HG03469 (cell line): ENCODE measurements at regions not wholly inside any gene's neighbourhood (a gene's known extent, or its start where the extent isn't known, plus 50 kb on each side); places are given as distances from the start of the nearest gene placed in this dataset.

ENCODE experiments used
- ATAC-seq: cut with Tn5 transposase; IDR thresholded peaks from one replicate; pipeline ENCODE4 v1.9.1; 2021; ENCODE audit warnings: mild to moderate bottlenecking, moderate library complexity, moderate number of reproducible peaks; ENCODE audit not compliant: unreplicated experiment

GRCh38 chr14:41973178-41973577 lies 366.5 kb downstream of the LRFN5 start:
- ATAC-seq: no peak

DNA sequence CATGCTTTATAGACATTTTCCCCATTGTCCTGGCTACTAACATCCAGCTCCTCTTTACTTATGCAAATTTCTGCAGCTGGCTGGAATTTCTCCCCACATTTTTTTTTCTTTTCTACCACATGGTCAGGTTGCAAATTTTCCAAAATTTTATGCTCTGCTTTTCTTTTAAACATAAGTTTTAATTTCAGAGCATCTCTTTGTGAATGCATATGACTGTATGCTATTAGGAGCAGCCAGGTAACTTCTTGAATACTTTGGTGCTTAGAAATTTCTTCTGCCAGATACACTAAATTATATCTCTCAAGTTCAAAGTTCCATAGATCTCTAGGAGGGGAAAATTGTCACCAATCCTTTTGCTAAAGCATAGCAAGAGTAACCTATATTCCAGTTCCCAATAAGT lies 365.9 kb downstream of the LRFN5 start:
- ATAC-seq: no peak

DNA sequence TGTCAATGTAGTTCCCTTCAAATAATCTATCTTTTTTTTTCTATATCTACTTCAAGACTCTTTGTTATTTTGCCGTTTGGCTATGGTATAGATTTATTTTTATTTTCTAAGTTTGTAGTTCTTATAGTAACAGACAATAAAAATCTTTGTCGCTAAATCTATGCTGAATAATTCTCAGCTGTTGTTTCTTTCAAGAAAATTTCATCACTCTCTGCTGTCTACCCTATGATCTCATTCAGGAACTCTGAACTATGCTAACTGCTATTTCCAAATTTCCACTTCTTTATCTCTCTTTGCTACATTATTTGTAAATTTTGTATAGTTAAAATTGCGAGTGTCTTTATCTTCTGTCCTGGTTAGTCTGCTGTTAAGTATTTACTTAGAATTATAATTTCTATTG lies 353.6 kb downstream of the LRFN5 start:
- ATAC-seq: no peak

DNA sequence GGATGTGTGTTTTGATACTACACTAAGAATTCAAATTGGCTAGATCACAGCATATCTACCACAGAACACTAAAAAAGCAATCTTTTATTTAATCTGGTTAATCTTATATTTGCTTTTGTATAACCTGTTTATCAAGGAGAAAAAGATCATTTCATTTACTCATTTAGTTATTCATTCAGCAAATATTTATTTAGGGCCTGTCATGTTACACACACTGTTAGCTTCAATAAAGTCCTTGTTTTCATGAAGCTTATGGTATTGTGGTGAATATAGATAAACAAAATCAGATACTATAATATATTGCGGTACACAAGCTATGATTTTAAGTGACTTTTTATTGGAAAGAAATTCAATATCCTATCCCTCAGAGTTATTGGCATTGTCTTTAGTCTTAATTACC lies 350.8 kb downstream of the LRFN5 start:
- ATAC-seq: no peak
